Tibial nerve (tissue), 4 donors: ENCODE measurements at regions not wholly inside any gene's neighbourhood (a gene's known extent, or its start where the extent isn't known, plus 50 kb on each side); places are given as distances from the start of the nearest gene placed in this dataset.

Experiments
- DNase-seq, 2 donors: peaks; one replicate each; pipeline ENCODE4 v3.0.0-alpha.2; 2019; ENCODE audit warnings: low spot score in 2 of 2
- H3K27ac ChIP-seq, 4 donors: fragments of 200-600 bp; sonication (generic) in 3 of 4; one replicate each; pipeline ENCODE4 v1.5.1; 2017 to 2019; ENCODE audit warnings: mild to moderate bottlenecking in 1 of 4
- H3K27me3 ChIP-seq, 2 donors: fragments of 200-600 bp; sonication (generic) in 1 of 2; one replicate each; pipeline versions ENCODE4 v1.5.1 to v1.6.0; 2017 to 2019
- H3K36me3 ChIP-seq, 3 donors: fragments of 200-600 bp; sonication (generic); one replicate each; pipeline ENCODE4 v1.5.1; 2018 to 2019
- H3K4me1 ChIP-seq, 4 donors: fragments of 200-600 bp; sonication (generic) in 3 of 4; one replicate each; pipeline ENCODE4 v1.5.1; 2017 to 2019
- H3K4me3 ChIP-seq, 4 donors: fragments of 200-600 bp; sonication (generic) in 3 of 4; one replicate each; pipeline ENCODE4 v1.5.1; 2017 to 2019; ENCODE audit warnings: mild to moderate bottlenecking in 1 of 4, moderate library complexity in 1 of 4
- H3K9me3 ChIP-seq, 4 donors: fragments of 200-600 bp; sonication (generic) in 3 of 4; one replicate each; pipeline ENCODE4 v1.5.1; 2017 to 2019
- EP300 ChIP-seq, 2 donors: sonication (generic); formaldehyde crosslinking; IDR thresholded peaks; one replicate each; pipeline ENCODE4 v1.6.1; 2017; ENCODE audit warnings: antibody characterized with exemption in 2 of 2, mild to moderate bottlenecking in 1 of 2
- POLR2A ChIP-seq, 2 donors: fragments of 450-650 bp; IDR thresholded peaks; one replicate each; pipeline ENCODE4 v1.6.1; 2017; ENCODE audit warnings: antibody characterized with exemption in 2 of 2, mild to moderate bottlenecking in 2 of 2, moderate library complexity in 2 of 2
- WGBS, 2 donors: methylation state at CpG; one replicate each; pipeline ENCODE4 v1.1.5; 2018; 5-methylcytosine and 5-hydroxymethylcytosine counted together
- TF ChIP-seq, protein P1 (sequence below), 5 experiments: fragments of 200-600 bp in 3 of 5; fragments of 450-650 bp in 2 of 5; sonication (generic) in 3 of 5; IDR thresholded peaks; one replicate each; pipeline ENCODE4 v1.5.1; 2016 to 2019; ENCODE audit warnings: antibody characterized with exemption in 5 of 5, mild to moderate bottlenecking in 3 of 5, moderate library complexity in 2 of 5

DNA sequence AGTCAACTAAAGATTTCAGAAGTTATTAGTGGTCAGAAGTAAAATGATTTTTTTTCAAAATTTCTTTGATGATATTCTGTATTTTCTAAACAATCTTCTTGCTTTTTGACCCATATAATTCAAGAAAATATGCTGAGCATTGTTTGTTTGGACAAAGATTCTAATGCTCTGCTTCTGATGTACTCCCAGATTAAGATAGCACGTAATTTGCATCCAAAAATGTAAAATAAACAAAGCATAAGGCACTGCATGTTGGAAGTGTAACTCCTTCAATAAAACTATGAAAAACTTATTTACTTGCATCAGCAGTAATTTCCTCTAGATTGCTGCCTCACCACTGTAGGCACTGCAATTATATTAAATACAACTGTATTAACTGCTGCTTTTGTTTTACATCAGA lies 1054.1 kb downstream of the TTLL7 start:
- Histone ChIP-seq H3K27ac (no peak overlapping the region), H3K36me3 (no peaks in the 10 kb centered on the region), H3K9me3 (no peaks in the 10 kb centered on the region), H3K4me3 (no peak overlapping the region), H3K4me1 (peaks cover 0 to 8% (median 0%) of the 10 kb centered on the region in 4 donors), H3K27me3 (no peaks in the 10 kb centered on the region)
- TF ChIP-seq EP300 (IDR thresholded peaks at IDR 0.05): no peak
- no peak for TF ChIP-seq POLR2A (IDR thresholded peaks at IDR 0.05)
- TF ChIP-seq, protein P1, sequence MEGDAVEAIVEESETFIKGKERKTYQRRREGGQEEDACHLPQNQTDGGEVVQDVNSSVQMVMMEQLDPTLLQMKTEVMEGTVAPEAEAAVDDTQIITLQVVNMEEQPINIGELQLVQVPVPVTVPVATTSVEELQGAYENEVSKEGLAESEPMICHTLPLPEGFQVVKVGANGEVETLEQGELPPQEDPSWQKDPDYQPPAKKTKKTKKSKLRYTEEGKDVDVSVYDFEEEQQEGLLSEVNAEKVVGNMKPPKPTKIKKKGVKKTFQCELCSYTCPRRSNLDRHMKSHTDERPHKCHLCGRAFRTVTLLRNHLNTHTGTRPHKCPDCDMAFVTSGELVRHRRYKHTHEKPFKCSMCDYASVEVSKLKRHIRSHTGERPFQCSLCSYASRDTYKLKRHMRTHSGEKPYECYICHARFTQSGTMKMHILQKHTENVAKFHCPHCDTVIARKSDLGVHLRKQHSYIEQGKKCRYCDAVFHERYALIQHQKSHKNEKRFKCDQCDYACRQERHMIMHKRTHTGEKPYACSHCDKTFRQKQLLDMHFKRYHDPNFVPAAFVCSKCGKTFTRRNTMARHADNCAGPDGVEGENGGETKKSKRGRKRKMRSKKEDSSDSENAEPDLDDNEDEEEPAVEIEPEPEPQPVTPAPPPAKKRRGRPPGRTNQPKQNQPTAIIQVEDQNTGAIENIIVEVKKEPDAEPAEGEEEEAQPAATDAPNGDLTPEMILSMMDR (IDR thresholded peaks at IDR 0.05): no peak
- DNase-seq: no peak
- WGBS, 2 donors: 41 to 43% methylated on average over 1 of the region's 1 CpG

DNA sequence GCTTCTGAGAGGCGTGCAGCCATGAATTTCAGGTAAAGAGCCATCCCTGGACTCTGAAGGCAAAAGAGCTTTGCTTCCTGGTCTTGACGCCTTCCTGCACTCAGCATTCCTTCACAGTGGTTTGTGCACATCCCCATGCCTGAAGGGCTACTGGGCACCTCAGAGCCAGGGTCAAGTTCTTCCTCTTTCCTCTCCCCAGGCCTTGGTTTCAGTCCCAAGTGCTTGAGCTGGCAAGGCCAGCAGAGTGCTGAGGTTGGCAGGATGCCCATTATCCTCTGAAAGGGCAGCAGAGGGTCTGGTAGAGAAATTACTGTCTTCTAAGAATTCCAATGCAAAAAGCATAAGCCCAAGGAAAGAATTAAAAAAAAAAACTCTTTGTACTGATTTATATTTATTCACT lies 1064.9 kb downstream of the TTLL7 start:
- H3K4me3 ChIP-seq: no peak overlapping the region
- H3K27me3 ChIP-seq: no peaks in the 10 kb centered on the region
- peaks cover 0 to 11% (median 0%) of the 10 kb centered on the region in 4 donors for H3K9me3 ChIP-seq
- H3K36me3 ChIP-seq: no peaks in the 10 kb centered on the region
- 84 to 95% methylated on average over 2 of the region's 2 CpGs for WGBS, 2 donors
- H3K27ac ChIP-seq: no peak overlapping the region
- peak in 1 of 2 donors; percentile 7 for DNase-seq
- TF ChIP-seq, protein P1 (IDR thresholded peaks at IDR 0.05): no peak
- no peak for TF ChIP-seq EP300 (IDR thresholded peaks at IDR 0.05)
- no peaks in the 10 kb centered on the region for H3K4me1 ChIP-seq

- Histone ChIP-seq H3K27me3 (no peaks in the 10 kb centered on the region), H3K4me1 (no peaks in the 10 kb centered on the region), H3K27ac (no peak overlapping the region), H3K36me3 (no peaks in the 10 kb centered on the region), H3K9me3 (peaks cover 0 to 10% (median 0%) of the 10 kb centered on the region in 4 donors), H3K4me3 (no peak overlapping the region)
- DNase-seq: no peak
- WGBS, 2 donors: 88 to 98% methylated on average over 2 of the region's 2 CpGs
- TF ChIP-seq, protein P1 (IDR thresholded peaks at IDR 0.05): no peak
- TF ChIP-seq EP300 (IDR thresholded peaks at IDR 0.05): no peak
- no peak for TF ChIP-seq POLR2A (IDR thresholded peaks at IDR 0.05)
Observed at GRCh38 chr1:82932727-82933126, 1066.2 kb downstream of the TTLL7 start.

DNA sequence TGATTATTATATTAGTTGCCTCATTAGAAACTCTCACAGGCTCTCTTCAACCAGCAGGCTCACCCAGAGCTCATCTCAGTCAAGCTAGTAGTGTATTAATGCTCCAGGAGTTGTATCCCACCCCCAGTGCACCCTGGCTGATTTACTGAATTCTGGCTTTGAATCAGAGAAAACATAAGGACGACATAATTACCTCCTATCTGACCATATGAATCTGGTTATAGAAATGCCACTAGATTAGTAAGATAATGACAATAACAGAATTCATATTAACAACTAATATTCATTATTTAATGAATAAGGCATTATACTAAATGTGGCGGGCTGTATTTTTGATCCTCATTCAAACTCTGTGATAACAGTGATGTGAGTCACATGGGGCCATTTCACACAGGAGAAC lies 1066.7 kb downstream of the TTLL7 start:
- Histone ChIP-seq H3K9me3 (peaks cover 0 to 5% (median 0%) of the 10 kb centered on the region in 4 donors), H3K36me3 (no peaks in the 10 kb centered on the region), H3K4me1 (no peaks in the 10 kb centered on the region), H3K4me3 (no peak overlapping the region), H3K27me3 (no peaks in the 10 kb centered on the region), H3K27ac (no peak overlapping the region)
- 65 to 67% methylated on average over 2 of the region's 2 CpGs for WGBS, 2 donors
- TF ChIP-seq, protein P1 (IDR thresholded peaks at IDR 0.05): no peak
- no peak for TF ChIP-seq POLR2A (IDR thresholded peaks at IDR 0.05)
- DNase-seq: no peak

GRCh38 chr1:82931006-82931405 lies 1067.9 kb downstream of the TTLL7 start:
- Histone ChIP-seq H3K27ac (no peak overlapping the region), H3K9me3 (peaks cover 0 to 1% (median 0%) of the 10 kb centered on the region in 4 donors), H3K27me3 (no peaks in the 10 kb centered on the region), H3K4me1 (no peaks in the 10 kb centered on the region), H3K36me3 (no peaks in the 10 kb centered on the region), H3K4me3 (no peak overlapping the region)
- TF ChIP-seq, protein P1 (IDR thresholded peaks at IDR 0.05): no peak
- TF ChIP-seq POLR2A (IDR thresholded peaks at IDR 0.05) (no peak), EP300 (IDR thresholded peaks at IDR 0.05) (no peak)
- DNase-seq: no peak
